Stimulated activated CD8-positive, alpha-beta memory T cell treated with anti-CD3 and anti-CD28 coated beads, Interleukin-15, amount 100 ng/mL, for 48 hours (primary cell): ENCODE measurements at regions not wholly inside any gene's neighbourhood (a gene's known extent, or its start where the extent isn't known, plus 50 kb on each side); places are given as distances from the start of the nearest gene placed in this dataset.
"Not testable (repeated sequence)": the region's sequence is repeated elsewhere in the genome, so short reads cannot be mapped to it uniquely, and the experiment has no call there.

Experiments
- DNase-seq, 2 donors: peaks; one replicate each; pipeline ENCODE4 v3.0.0-alpha.2; 2020; ENCODE audit warnings: low read depth in 2 of 2

- DNase-seq: no peak
These were observed 816.3 kb downstream of the DHX35 start for GRCh38 chr20:39778431-39778830.

DNA sequence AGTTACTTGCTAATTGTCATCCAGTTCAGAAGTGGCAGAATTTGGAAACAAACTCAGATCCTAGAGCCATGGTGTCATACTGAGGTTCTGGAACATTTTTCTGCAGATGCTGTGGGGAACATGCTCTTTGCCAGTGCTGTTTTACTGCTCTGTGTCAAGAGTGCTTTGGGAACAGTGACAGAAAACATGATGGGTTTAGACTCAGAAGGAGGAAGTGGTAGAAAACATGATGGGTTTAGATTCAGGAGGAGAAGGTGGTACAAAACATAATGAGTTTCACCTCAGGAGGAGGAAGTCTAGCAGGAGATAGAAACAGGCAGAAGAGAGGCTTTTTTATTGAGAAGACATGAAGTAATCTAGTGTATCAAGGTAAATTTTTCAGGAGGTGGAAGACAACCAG lies 815.5 kb downstream of the DHX35 start:
- no peak for DNase-seq

DNA sequence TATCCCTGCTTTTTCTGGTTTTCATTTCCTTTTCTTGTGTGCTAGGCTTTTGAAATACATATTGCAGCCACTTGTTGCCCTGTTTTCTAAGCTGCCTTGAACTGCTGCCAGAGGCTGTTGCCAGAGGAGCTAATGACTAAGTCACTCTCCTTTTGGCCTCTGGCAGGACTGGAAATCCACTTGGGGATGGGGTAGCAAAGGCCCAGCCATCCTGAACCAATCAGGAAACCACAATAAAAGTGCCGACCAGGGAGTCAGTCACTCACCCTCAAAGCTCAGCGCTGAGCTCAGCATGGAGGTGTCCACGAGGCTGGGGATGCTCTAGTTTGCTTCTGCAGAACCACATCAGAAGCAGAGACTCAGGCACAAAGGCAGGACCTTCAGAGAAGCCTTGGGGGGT lies 813.0 kb downstream of the DHX35 start:
- no peak for DNase-seq

DNA sequence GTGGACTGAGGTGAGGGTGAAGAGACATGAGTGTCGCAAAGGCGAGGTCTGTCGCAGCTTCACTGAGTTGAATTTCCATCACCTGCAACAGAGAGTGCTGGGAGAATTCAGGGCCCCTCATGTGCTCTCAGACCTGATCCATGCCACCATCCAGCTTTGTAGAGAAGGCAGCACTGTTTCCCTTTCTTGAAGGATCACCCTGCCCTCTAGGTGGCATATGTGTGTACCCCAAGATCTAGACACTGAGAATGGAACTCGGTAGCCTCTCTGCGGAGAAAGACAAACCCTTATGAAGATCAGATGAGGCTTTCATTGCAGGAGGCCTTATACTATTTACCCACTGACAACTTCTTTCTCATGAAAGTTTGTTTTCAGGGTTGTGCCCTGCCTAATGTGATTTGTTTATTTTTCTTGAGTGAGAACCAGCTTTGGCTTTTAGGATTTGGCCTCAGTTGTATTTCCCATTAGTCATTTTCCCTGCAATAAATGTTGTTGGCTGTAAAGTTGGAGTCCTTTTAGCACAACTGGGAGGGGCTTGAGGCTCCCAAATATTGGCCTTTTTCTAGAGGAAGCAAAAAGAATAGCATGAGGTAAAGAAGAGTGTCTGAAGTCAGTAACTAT lies 811.3 kb downstream of the DHX35 start:
- DNase-seq: no peak

DNA sequence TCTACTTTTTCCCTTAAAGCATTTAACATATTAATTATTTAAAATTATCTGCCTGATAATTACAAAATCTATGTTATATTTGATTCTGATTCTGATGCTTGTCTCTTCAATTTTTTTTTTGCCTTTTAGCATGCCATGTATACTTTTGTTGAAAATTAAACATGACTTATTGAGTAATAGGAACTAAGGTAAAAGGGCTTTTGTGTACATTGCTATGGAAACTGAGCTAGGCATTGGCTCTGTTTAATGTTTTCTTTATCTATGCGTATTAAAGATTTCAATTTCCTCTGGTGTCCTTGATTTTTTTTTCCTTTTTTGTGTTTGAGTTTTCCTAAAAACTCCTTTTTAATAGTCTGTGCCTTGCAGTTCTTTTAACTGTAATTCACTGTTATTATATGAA lies 805.2 kb downstream of the DHX35 start:
- DNase-seq: no peak

GRCh38 chr20:39766333-39766732 lies 804.2 kb downstream of the DHX35 start:
- DNase-seq: no peak

GRCh38 chr20:39762716-39763115 lies 800.6 kb downstream of the DHX35 start:
- no peak for DNase-seq

GRCh38 chr20:39758876-39759275 lies 796.7 kb downstream of the DHX35 start:
- DNase-seq: no peak

- DNase-seq: no peak
These were observed 794.7 kb downstream of the DHX35 start for GRCh38 chr20:39756828-39757227.

DNA sequence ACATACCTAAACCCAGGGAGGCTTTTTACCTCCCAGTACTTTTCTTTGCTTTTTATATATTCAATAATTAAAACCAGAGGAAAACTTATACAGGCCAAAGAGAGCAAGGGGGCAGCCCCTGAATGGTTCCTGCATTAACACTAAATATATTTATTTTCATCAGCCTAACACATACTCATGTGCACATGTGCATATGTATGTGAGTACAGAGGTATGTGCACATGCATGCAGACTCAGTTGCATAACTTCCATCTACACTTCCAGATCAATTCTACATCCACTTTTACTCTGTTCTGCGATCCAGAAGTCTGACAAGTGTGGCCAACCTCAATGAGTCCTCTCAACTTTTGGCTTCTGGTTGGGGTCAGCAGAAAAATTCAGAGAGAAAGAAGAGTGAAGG lies 794.2 kb downstream of the DHX35 start:
- no peak for DNase-seq

GRCh38 chr20:39752262-39752876 lies 790.2 kb downstream of the DHX35 start:
- no peak for DNase-seq

DNA sequence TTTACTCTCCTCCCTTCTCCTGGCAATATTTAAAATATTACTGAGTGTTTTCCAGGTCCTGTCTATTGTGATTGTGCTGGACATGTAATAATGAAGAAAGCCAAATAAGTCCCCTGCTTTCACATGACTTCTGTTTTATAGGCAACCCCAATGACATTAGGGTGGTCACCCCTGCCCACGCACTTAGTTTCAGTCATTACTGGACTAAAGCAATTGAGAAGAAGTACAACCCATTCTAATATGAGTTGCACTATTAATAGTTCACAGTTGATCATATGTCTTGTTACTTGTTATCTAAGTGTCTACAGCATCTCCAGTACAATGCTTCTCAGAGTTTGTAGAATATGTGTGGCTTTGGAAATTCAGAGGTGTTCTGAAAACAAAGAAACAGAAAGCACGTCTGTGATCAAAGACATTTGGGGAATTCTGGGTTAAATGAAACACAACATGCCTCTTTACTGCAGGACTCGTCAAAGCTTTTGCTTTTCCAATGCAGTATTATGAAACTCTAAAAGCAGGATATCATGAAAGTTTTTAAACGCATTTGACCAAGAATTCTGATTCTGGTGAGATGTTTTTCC lies 789.5 kb downstream of the DHX35 start:
- DNase-seq: no peak

- no peak for DNase-seq
These were observed 783.2 kb downstream of the DHX35 start for GRCh38 chr20:39745380-39745779.

DNA sequence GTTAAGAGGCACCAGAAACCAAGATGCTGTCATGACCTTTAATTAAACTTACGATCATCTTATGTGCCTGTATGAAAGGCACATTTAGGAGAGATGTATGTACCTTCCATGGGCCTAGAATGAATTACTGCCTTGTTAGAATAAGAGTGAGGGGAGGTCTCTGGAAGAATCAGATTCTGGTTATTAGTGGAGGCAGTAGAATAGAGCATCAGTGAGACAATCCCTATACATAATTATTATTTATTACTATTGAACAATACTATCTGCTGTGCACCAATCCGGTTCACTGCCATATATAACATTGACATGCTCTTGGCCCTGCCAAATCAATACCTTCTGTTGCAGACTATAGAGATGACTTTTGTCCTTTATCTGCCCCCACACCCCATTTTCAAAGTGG lies 776.5 kb downstream of the DHX35 start:
- no peak for DNase-seq

DNA sequence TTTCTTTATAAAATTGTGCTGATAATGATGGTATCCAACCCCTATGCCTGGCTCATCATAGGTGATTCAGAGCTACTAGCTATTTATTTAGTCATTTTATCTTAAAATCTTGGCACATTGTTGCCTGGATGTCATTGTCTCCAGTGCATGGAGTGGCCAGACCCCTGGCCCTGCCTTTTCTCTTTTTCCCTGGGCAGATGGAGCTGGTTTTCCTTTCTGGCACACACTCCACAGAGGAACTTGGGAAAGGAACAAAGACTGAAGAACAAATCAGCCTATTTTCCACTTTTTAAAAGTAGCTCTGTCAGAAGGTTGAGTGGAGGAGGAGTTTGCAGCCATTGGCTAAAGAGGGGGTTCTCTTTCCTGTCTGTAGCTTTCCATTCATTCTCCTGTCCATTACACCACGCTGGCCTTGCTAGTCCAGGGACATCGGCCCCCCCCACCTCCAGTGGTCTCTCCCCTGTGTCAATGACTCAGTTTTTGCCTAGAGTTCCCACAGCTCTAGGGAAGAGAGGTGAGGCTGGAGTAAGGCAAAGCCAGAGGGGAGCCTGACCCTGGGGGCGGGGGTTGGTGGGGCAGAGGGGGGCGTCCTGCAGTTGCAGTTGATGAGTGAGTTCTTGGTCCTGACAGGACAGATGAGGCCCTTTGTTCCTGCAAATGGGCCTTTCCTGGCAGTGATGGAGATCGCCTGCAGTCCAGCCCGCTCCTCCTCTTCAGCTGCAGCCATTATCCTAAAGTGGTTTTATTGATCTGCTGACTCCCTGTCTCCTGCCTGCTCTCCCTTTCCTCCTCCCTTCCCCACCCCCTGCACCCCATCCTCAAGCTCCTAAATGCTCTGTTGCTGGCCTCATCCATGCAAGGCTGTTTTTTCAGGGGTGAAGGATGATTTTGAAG lies 774.5 kb downstream of the DHX35 start:
- no peak for DNase-seq

DNA sequence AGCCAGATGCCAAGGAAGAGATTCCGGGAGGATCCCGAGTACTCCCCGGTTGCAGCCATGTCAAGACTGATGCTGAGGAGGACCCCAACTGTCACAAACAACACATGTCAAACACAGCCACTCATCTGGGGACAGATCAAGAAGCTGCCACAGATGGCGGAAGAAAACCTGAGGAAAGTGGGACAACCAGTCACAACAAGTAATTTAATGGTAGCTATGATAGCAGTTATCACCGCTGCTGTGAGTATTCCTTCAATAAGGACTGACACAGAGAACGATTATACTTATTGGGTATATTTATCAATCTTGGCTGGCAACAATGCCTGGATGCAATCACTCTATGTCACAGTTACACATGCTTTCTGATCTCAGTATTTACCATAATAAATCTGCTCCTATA lies 763.4 kb downstream of the DHX35 start:
- DNase-seq: not testable (repeated sequence)

DNA sequence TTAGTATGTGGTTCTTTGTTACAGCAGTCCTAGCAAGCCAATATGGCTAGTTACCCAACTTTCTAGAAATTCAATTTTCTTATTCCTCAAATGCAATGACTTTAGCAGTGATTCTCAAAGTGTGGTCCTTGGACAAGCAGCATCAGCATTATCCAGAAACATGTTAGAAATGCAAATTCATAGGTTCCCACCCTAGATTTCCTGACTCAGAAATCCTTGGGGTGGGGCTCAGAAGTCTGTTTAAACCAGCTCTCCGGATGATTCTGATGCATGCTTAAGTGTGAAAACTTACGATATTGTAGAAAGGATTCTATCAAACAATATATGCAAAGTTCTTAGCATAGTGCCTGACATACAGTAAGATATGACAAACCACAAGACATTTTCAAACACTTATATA lies 757.1 kb downstream of the DHX35 start:
- no peak for DNase-seq

DNA sequence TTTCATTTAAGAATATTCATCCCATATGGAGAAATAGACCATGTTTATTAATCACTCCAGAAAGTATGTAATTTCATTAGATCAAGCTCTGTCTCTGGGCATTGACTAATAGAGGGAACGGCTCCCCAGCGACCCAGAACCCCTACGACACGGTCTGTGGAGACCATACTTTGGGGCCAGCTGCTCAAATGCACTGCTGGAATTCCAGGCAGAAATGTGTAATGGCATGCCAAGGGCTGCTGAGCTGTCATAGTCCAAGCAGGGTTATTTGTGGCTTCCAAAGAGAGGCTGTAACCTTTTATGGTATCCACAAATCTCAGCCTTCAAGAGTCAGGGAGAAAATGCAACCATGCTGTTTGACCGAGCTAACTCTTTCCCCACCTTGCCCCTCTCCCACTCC lies 755.8 kb downstream of the DHX35 start:
- DNase-seq: no peak

GRCh38 chr20:39716796-39717341 lies 754.7 kb downstream of the DHX35 start:
- no peak for DNase-seq

DNA sequence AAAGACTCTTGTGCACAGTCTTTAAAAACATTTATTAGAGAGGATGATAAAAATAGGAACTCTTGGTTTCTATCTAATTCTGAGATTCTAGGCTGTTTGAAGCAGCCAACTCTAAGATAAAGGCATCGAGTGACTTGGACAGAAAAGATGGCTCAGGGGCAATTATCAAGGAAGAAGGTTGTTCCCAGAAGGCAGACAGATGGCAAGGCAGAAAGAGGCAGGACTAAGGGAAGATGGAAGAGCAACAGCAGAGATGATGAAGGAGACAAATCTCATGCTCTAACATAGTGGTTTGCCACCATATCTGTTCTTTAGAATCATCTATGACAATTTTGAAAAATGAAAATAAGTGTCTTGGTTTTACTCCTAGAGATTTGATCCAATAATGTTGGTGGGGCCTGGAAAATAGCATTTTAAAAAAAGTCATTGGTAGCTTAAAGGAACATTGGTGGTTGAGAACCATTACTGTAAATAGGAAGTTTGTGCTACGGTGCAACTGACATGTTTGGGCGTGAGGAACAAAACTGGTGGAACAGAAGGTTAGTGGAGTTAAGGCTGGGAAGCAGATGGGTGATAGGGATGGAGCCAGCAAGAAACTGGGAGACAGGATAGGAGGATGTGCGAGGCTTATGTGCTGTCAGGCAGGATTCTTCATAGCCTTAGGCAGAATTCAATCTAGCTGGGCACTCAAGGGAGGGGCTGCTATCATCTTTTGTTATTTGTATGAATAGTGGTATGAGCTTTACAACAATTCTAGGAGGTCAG lies 751.1 kb downstream of the DHX35 start:
- no peak for DNase-seq

GRCh38 chr20:39706184-39706663 lies 744.1 kb downstream of the DHX35 start:
- DNase-seq: no peak
